SW 1271 (cell line): ENCODE measurements at regions not wholly inside any gene's neighbourhood (a gene's known extent, or its start where the extent isn't known, plus 50 kb on each side); places are given as distances from the start of the nearest gene placed in this dataset.
A peak's percentile ranks its signal among the peaks of the same experiment; 100 is the strongest.
"Not testable (repeated sequence)": the region's sequence is repeated elsewhere in the genome, so short reads cannot be mapped to it uniquely, and the experiment has no call there.

Experiments used
- DNase-seq, 2 experiments: peaks; one replicate each; lab custom pipeline; 2025; lab: John Stamatoyannopoulos, UW

DNA sequence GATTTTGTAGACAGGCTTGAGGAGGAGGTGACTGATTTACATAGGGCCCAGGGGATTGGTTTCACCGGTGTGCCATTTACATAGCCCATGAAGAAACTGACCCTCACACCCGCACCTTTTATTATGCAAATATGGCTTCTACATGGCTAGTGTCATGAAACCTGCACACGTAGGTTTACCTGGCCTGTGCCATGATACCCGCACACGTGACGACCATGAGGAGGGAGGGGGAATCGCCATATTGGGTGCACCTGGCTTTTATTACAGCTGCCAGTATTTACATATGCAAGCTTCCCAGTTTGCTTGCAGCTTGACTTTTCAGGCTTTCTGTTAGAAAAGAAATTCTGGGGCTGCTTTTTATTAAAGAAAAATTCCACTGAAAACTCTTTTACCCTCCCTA is 359.7 kb downstream of the ADAM29 start:
- DNase-seq, result no peak

DNA sequence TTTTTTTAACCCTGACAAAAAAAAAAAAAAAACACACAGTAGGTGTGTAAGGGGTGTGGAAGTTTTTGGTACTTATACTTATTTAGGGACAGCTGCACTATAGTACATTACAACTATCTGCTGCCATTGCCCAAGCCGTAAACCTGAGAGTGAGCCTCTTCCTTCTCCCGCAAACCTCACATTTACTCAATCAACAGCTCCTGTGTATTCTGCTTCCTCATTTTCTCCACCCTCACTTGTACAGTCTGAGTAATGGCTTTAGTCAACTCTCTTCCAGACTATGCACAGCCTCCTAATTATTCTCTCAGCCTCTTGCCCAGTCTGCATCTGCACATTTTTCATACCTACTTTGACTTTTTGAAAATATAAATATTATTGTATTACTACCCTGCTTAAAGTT is 362.0 kb downstream of the ADAM29 start:
- DNase-seq, result no peak

DNA sequence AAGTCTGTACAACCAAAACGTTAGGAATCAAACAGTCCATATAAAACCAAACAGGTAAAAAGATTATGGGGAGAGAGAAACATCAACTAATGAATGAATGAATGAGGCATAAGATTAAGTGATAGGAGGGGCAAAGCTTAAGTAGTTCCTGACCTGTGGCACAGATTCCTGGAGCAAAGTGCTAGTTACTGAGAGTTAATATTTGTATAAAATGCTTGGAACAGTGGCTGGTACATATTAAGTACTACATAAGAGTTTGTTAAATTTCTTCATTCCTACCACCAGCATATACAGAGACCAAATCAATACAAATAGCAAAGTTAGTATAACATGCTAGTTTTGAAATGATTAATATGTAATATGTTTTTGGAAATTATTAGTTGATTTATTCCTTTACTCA is 363.7 kb downstream of the ADAM29 start:
- DNase-seq, result no peak

DNA sequence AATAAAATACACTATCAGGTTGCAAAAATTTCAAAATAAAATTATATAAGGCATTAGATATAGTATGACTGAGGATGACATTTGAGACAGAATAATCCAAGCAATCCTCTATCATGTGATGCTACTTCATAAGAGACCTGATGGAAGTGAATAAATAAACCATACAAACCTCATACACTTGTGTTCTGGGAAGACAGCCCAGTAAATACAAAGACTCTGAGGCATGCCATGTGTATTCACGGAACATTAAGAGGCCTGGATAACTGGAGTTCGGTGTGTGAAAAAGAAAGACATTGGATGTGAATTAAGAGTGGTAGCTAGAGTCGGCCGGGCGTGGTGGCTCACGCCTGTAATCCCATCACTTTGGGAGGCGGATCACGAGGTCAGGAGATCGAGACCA is 364.2 kb downstream of the ADAM29 start:
- no peak for DNase-seq

DNA sequence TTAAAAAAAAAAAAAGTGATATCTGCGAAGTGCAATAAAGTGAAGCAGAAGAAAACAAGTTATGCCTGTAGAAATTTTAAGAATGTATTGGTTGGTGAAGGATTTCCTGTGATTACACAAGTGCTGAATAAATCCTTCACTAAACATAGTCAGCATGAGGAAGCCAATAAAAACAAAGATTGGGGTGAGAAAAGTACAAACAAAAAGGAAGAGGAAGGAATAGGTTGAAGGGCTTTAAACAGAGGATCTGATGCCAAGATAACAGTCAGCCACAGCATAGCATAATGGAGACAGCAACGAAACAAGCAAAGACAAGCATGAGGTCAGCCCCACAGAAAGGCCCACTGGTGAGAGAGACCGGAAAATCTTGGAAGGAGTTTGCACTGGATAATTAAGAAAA is 372.2 kb downstream of the ADAM29 start:
- no peak for DNase-seq

DNA sequence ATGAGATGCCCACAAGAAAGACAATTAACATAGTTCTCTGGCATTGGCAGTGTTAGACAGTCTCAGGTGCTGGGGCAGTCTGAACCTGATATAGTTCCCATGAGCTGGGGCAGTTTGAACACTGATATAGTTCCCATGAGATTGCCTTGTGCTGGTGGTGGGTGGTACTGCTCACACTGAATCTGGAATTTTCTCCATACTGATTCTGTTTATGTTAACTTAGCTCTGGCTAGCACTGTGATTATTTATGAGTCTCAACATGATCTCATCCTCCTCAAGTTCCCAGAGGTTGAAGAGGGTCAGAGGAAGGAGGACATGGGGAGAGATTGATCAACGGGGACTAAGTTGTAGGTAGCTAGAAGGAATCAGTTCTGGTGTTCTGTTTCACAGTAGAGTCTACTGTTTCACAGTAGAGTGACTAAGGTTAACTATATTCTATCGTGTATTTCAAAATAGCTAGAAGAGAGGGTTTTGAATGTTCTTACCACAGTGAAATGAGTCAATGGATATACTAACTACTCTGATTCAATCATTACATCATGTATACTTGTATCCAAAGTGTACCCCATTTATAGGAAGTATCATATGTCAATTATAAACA is 379.9 kb downstream of the ADAM29 start:
- DNase-seq, result no peak

DNA sequence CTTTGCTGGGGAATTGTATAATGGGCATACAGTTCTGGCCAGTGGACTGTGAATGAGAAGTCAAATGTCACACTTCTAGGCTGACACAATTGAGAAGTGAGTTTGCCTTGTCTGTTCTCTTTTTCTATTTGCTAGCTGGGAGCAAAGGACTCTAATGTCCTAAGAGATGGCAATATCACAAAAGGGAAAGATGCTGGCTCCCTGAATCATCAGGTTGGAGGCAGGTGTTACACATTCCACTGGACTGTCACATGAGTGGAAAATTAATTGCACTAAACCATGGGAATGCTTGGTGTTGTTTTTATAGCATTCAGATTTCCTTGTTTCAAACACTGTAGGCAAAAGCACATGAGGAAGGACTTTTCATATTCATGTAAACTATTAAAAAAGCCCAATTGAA is 388.3 kb downstream of the ADAM29 start:
- no peak for DNase-seq

DNA sequence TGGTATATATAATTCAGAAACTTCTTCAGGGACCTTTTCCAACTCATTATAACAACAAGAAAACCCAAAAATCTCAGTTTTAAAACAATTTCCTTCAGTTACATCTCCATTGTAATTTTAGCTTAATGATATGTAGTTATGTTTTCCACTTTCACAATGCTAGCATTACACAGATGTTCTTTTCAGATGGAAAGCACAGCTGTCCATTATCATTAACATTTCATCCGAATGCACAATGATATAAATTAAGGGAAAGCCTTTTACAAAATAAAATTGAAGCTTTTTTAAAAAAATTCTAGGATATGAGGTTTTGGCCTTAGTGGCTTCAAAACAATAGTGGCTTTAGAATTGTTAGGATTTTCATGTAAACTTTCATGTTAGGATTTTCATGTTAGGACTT is 389.2 kb downstream of the ADAM29 start:
- no peak for DNase-seq

DNA sequence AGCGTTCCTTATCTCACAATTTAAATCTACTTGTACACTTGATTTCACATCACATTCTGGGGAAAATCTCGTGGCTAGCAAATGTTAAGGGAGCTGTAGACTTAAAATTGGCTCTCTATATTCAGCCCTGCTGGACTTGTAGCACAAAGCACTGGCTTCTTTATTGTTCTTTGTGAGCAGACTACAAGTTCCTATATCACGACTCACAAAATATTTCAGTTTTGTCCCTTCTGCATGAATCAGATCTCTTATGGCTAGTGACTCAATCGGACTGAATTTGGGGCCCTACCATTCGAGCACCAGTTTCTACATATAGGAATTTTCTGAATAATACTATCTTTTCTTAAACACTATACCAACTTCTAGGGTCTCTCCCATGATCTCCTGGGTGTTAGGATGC is 390.1 kb downstream of the ADAM29 start:
- peak in 1 of 2 experiments; percentile 2 for DNase-seq

DNA sequence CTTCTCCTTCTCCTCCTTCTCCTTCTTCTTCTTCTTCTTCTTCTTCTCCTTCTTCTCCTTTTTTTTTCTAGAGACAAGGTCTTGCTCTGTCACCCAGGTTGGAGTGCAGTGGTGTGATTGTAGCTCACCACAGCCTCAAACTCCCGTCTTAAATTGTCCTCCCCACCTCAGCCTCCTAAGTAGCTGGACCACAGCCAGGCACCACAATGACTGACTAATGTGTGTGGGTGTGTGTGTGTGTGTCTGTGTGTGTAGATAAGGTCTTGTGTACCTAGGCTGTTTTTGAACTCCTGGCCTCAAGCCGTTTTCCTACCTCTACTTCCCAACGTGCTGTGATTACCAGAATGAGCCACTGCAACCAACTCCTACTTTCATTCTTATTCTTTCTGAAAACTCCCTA is 390.9 kb downstream of the ADAM29 start:
- DNase-seq, result no peak

DNA sequence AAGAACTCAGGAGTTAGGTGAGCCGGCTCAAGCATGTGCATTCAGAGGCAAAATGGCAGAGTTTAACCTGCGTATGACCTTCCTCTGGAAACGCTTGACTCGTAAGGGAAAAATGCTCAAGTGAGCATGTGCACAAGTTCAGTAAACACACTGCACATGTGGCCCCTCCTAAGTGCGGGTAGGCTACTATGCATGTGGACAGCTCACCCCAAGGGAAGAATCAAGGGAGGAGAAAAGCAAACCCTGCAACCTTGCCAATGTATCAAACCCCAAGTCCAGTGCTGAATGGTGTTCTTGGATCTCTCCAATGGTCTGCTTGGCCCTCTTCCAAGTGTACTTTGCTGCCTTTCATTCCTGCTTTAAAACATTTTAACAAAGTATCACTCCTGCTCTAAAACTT is 407.1 kb downstream of the ADAM29 start:
- DNase-seq, result no peak

DNA sequence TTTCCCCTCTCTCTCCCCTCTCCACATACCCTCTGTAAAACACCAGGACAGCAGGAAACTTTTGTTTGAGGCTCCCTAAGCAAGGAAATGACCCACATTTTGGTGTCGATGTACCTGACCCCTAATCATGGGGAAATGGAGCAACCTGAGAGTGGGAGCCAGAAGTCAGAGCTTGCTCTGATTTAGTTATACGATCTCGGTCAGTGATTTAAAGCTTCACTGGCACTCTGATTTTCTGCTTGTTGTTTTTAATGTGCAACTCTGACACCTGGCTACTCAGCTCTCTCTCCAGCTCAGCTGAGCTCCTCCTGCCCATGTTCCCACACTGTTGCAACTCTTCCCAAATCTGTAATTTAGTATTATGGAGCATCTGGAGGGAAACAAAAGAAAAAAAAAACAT is 408.6 kb downstream of the ADAM29 start:
- no peak for DNase-seq

DNA sequence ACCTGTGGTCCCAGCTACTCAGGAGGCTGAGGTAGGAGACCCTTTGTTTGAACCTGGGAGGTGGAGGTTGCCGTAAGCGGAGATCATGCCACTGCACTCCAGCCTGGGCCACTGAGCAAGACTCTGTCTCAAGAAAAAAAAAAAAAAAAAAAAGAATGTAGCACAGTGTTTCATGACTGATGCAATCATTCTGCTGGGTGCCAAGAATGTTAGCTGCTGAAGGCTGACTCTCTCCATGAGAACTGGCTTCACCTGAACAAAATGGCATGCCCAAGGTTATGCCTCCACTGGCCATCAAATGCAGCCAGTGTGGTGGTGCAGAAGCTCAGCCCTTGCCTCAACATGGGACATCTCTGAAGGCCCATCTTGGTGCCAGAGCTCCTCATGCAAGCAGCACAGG is 412.1 kb downstream of the ADAM29 start:
- DNase-seq, result no peak

DNA sequence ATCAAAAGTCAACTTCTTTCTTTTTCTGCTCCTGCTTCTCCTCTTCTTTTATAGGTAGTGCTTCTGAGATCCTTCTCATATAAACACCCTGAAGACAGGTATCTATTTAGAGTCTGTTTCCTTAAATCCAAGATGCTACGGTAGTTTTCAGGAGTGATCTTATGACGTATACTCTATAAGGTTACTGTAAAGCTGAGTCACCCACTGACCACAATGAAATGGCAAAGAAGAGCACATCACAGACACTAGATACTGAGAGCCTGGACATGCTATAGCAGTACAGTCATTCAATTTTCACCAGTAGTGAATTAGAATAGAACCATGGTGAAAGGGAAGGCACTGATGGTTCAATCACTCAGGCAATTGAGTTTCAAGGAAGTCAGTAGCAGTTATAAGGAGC is 412.5 kb downstream of the ADAM29 start:
- DNase-seq, result no peak

DNA sequence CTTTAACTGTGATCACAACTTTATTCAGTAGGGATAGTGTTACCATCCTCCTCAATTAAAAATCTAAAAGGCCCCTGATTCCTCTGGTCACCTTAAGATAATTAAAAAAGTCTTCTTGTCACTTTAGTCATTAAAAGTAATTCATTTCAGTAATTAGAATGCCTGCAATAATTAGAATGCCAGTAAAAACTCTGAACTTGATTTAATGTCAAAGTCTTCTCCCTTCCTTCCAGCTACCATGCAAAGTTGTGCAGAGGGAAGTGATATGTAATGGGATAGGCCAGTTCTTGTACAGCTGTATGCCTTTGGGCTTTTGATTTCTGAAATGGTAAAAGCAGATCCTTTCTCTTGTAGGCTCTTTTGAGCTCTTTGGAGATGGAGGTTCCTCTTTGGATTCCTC is 417.2 kb downstream of the ADAM29 start:
- no peak for DNase-seq

DNA sequence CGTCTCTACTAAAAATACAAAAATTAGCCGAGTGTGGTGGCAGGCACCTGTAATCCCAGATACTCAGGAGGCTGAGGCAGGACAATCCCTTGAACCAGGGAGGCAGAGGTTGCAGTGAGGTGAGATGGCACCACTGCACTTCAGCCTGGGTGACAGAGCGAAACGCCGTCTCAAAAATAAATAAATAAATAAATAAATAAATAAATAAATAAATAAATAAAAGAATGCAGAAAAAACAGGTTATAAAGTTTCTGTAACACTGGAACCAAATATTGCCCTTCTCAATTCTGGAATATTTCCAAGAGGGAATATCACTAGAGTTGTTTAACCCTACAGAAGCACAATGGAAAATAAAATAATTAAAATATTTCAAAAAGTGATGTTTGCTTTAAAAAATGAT is 418.4 kb downstream of the ADAM29 start:
- not testable (repeated sequence) for DNase-seq

DNA sequence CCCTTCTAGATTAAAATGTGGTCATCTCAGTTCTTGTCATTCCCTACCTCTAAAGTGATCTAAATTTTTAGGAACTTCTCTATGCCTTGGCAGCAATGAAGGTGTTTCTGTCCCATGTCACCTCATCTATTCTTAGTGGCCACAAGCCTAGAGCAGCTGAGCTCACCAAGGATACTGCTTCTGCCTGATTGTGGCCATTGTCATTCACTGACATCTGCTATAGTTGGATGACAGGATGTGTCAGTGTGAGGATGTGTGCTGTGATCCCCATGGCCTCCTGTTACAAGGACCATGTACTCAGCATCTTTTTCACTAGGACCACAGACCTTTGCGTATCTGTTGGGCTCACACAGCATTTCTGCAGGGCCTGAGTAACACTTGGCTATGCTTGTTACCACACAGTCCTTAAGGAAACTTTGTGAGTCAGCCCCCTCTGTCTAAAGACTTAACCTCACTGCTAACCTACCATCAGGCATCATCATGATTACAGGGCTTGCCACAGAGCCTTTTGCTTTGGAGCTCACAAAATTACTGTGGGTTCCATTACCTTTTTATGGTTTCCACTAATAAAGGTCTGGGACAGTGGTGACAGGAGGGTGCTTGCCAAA is 421.0 kb downstream of the ADAM29 start:
- DNase-seq, result no peak

DNA sequence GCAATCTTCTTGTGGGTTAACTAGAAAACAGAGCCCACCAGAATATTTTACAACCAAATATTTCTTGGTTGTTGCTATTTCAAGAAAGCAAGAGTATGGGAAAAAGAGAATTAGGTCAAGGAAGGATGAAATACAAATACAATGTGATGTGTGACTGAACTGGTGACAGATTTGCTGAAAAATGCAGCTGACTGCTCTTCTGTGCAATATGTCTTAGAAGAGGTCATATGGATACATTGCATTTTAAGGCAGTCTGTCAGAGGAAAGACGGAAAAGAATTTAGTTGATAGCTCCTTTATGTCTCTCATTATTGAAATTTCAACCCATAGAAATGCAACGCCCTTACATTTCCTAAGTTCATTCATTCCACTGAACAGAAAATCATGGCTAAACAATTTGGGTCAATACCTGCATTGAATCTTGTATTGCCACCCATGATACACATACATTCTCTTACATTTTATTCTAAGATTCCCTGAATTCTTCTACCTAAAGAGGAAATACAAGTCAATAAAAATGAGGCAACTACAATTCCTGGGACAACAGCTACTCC is 423.1 kb downstream of the ADAM29 start:
- DNase-seq, result no peak

DNA sequence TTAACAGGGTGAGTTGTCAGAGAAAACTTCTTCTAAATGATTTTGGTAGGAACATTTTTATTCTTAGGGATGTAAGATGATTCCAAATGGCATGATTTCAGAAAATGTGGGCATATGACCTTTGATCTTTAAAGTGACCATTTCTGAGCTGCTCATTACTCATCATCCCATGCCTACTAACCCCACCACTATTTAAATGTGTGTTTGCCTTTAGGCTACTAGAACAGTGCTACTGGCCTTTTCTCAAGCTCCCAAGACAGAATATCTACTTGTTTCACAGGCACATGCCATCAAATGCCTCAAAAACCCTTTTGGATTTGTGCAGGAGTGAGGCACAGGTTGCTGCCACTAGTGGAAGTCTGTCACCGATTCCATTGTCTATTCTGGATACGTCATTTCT is 428.2 kb downstream of the ADAM29 start:
- no peak for DNase-seq

DNA sequence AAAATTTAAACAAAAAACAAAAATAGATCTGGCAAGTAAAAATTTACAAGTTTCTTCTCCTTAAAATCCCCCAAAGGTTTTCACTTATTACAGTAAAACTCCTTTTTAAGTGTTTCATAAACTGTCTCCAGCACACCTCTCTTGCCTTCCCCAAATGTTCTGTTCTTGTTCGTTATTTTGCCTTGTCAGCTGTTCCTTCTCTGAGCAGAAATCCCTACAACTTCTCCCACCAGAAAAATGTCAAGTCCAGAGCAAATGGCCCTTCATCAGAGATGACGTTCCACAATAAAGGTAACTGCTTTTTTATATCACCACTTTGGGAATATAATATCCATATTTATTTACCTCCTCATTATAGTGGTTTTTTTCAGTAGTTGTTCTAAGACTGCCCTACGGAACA is 432.1 kb downstream of the ADAM29 start:
- no peak for DNase-seq

DNA sequence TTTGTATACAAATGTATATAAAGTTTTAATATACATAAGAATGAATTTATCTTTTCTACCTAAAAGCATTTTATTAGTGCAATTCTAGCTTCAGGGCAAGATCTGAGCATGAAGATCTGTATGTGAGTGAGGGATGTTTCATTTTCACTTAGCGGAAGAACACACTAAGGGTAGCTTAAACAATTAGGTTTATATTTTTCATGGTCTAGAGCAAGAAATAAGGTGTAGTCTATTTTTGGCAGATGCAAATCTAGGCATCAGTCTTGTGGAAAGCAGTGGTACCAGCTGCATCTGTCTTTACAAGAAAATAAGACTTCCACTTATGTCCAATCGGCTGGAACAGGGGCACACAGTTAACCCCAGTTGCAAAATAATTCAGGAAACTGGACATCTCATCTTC is 433.3 kb downstream of the ADAM29 start:
- no peak for DNase-seq

DNA sequence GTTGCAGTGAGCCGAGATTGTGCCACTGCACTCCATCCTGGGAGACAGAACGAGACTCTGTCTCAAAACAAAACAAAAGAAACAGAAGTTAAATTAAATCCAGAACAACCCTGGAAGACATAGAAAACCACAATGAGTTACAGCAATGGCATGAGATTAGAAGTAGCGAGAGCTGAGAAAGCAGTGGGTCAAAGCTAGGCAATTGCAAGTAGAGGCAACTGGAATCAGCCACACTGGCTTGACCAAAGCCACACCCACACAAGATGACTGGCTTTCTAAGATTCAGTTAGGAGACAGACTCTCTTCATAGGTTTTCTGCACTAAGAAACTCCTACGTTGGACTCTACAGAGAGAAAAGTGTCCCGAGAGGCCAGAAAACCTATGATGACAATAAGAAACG is 443.0 kb downstream of the GPM6A start:
- no peak for DNase-seq

DNA sequence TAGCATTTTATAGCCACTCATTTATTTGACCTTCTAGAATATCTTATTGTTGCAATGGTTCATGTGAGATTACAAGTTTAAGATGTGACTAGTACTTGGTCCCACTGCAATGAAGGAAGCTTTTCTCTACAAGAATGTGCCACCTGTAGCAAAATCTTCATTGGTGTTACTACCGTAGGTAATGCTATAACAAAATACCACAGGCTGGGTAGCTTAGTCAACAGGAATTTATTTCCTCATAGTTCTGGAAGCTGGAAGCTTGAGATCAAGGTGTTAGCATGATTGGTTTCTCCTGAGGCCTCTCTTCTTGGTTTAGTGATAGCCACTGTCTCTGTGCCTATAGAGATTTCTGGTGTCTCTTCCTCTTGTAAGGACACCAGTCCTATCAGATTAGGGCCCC is 441.0 kb downstream of the GPM6A start:
- DNase-seq, result no peak

DNA sequence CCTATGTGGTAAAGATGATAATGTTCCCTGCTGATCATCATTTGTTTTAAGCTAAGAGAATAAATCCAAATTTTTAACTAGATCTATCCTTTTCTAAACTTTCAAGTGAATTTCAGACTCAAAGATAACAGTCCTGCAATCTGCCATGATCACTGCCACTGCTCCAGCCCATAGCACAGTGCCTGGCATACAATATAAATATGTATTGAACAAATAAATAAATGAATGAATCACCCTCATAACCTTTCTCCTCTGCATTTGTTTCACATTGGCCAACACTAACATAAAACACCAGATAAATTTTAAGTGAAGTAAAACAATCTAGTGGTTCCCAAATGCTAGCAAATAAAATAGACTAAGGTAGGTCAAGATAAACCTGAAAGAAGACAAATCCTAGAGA is 439.0 kb downstream of the GPM6A start:
- no peak for DNase-seq
